ENCODE measurements at regions not wholly inside any gene's neighbourhood (a gene's known extent, or its start where the extent isn't known, plus 50 kb on each side); places are given as distances from the start of the nearest gene placed in this dataset.

DNA sequence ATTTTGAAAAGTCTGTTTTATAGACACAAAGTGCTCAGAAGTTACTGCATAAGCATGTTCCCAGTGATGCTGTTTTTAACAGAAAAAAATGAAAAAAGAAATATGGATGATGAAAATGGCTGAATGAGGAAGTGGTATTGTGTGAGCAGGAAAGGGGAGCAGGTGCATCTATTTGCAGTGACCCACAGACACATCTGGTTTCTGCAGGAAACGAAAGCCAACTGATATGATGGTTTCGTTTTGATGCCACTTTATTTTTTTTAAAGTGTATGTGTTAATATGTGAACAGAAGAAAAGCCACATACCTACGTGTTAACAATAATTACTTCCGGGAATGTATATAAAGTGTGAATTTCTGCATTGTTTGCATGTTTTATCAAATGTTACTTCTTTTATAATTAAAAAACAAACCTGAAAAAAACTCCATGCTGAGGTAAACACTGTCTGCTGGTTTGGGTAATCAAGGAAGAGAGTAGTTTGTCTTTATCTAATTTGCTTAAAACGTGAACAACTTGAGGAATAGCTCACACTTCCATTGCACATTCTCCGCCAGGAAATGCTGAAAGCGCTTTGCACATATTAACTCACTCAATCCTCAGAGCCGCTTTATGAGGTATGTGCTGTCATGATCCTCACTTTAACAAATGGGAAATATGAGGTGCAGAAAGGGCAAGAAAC is 1335.9 kb downstream of the TBC1D22A start:
- TF ChIP-seq JUNB (IDR thresholded peaks at IDR 0.05; ENCODE audit: unreplicated experiment) (no peak), EZH2phosphoT487 (IDR thresholded peaks at IDR 0.05; ENCODE audit: unreplicated experiment) (no peak), POLR2AphosphoS5 (IDR thresholded peaks at IDR 0.05; ENCODE audit: low read depth) (no peak)
- TF ChIP-seq, protein P1, sequence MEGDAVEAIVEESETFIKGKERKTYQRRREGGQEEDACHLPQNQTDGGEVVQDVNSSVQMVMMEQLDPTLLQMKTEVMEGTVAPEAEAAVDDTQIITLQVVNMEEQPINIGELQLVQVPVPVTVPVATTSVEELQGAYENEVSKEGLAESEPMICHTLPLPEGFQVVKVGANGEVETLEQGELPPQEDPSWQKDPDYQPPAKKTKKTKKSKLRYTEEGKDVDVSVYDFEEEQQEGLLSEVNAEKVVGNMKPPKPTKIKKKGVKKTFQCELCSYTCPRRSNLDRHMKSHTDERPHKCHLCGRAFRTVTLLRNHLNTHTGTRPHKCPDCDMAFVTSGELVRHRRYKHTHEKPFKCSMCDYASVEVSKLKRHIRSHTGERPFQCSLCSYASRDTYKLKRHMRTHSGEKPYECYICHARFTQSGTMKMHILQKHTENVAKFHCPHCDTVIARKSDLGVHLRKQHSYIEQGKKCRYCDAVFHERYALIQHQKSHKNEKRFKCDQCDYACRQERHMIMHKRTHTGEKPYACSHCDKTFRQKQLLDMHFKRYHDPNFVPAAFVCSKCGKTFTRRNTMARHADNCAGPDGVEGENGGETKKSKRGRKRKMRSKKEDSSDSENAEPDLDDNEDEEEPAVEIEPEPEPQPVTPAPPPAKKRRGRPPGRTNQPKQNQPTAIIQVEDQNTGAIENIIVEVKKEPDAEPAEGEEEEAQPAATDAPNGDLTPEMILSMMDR (conservative IDR thresholded peaks at IDR 0.05; ENCODE audit: low read depth in 2 of 2), result no peak

All from GM23338 (cell line).